ENCODE measurements at regions not wholly inside any gene's neighbourhood (a gene's known extent, or its start where the extent isn't known, plus 50 kb on each side); places are given as distances from the start of the nearest gene placed in this dataset.

- no peaks in the 10 kb centered on the region for H3K36me3 ChIP-seq (ENCODE audit: control insufficient read depth, insufficient read depth, low read length)
- WGBS, 2 experiments: 80 to 86% methylated on average over 5 of the region's 5 CpGs
Observed at GRCh38 chr13:99027661-99028425, 50.0 kb upstream of the DOCK9 start.

GRCh38 chr13:99028890-99029289, 51.0 kb upstream of the DOCK9 start:
- H3K36me3 ChIP-seq (ENCODE audit: control insufficient read depth, insufficient read depth, low read length): no peaks in the 10 kb centered on the region
- H3K9me3 ChIP-seq (ENCODE audit: control insufficient read depth, low read length): no peaks in the 10 kb centered on the region
- H3K4me3 ChIP-seq (ENCODE audit: insufficient read depth, low read depth, low read length): no peak overlapping the region
- no peaks in the 10 kb centered on the region for H3K27me3 ChIP-seq (ENCODE audit: control insufficient read depth, insufficient read depth, low read length, poor library complexity, severe bottlenecking)
- H3K4me1 ChIP-seq (ENCODE audit: control insufficient read depth, insufficient read depth, low read length): no peaks in the 10 kb centered on the region
- H3K27ac ChIP-seq (ENCODE audit: insufficient read depth, low read depth, low read length, poor library complexity, severe bottlenecking): no peak overlapping the region

More at GRCh38 chr13:99027661-99028425, 50.0 kb upstream of the DOCK9 start:
- H3K4me3 ChIP-seq (ENCODE audit: insufficient read depth, low read depth, low read length): no peak overlapping the region
- H3K9me3 ChIP-seq (ENCODE audit: control insufficient read depth, low read length): no peaks in the 10 kb centered on the region
- no peaks in the 10 kb centered on the region for H3K4me1 ChIP-seq (ENCODE audit: control insufficient read depth, insufficient read depth, low read length)
- no peaks in the 10 kb centered on the region for H3K27me3 ChIP-seq (ENCODE audit: control insufficient read depth, insufficient read depth, low read length, poor library complexity, severe bottlenecking)
- no peak overlapping the region for H3K27ac ChIP-seq (ENCODE audit: insufficient read depth, low read depth, low read length, poor library complexity, severe bottlenecking)

GRCh38 chr13:99029576-99029975, 51.7 kb upstream of the DOCK9 start:
- no peak overlapping the region for H3K27ac ChIP-seq (ENCODE audit: insufficient read depth, low read depth, low read length, poor library complexity, severe bottlenecking)
- no peaks in the 10 kb centered on the region for H3K36me3 ChIP-seq (ENCODE audit: control insufficient read depth, insufficient read depth, low read length)
- H3K27me3 ChIP-seq (ENCODE audit: control insufficient read depth, insufficient read depth, low read length, poor library complexity, severe bottlenecking): no peaks in the 10 kb centered on the region
- no peaks in the 10 kb centered on the region for H3K9me3 ChIP-seq (ENCODE audit: control insufficient read depth, low read length)
- no peak overlapping the region for H3K4me3 ChIP-seq (ENCODE audit: insufficient read depth, low read depth, low read length)
- H3K4me1 ChIP-seq (ENCODE audit: control insufficient read depth, insufficient read depth, low read length): no peaks in the 10 kb centered on the region

GRCh38 chr13:99030326-99030725, 52.5 kb upstream of the DOCK9 start:
- Histone ChIP-seq H3K4me1 (ENCODE audit: control insufficient read depth, insufficient read depth, low read length) (no peaks in the 10 kb centered on the region), H3K36me3 (ENCODE audit: control insufficient read depth, insufficient read depth, low read length) (no peaks in the 10 kb centered on the region), H3K4me3 (ENCODE audit: insufficient read depth, low read depth, low read length) (no peak overlapping the region), H3K9me3 (ENCODE audit: control insufficient read depth, low read length) (no peaks in the 10 kb centered on the region), H3K27me3 (ENCODE audit: control insufficient read depth, insufficient read depth, low read length, poor library complexity, severe bottlenecking) (no peaks in the 10 kb centered on the region), H3K27ac (ENCODE audit: insufficient read depth, low read depth, low read length, poor library complexity, severe bottlenecking) (no peak overlapping the region)

- Histone ChIP-seq H3K9me3 (ENCODE audit: control insufficient read depth, low read length) (no peaks in the 10 kb centered on the region), H3K27me3 (ENCODE audit: control insufficient read depth, insufficient read depth, low read length, poor library complexity, severe bottlenecking) (no peaks in the 10 kb centered on the region), H3K4me3 (ENCODE audit: insufficient read depth, low read depth, low read length) (no peak overlapping the region), H3K36me3 (ENCODE audit: control insufficient read depth, insufficient read depth, low read length) (no peaks in the 10 kb centered on the region), H3K4me1 (ENCODE audit: control insufficient read depth, insufficient read depth, low read length) (no peaks in the 10 kb centered on the region), H3K27ac (ENCODE audit: insufficient read depth, low read depth, low read length, poor library complexity, severe bottlenecking) (no peak overlapping the region)
- WGBS, 2 experiments: 91 to 92% methylated on average over 2 of the region's 2 CpGs
Observed at GRCh38 chr13:99031832-99032231, 54.0 kb upstream of the DOCK9 start.

- Histone ChIP-seq H3K27me3 (ENCODE audit: control insufficient read depth, insufficient read depth, low read length, poor library complexity, severe bottlenecking) (no peaks in the 10 kb centered on the region), H3K36me3 (ENCODE audit: control insufficient read depth, insufficient read depth, low read length) (no peaks in the 10 kb centered on the region), H3K9me3 (ENCODE audit: control insufficient read depth, low read length) (no peaks in the 10 kb centered on the region), H3K4me1 (ENCODE audit: control insufficient read depth, insufficient read depth, low read length) (no peaks in the 10 kb centered on the region), H3K27ac (ENCODE audit: insufficient read depth, low read depth, low read length, poor library complexity, severe bottlenecking) (no peak overlapping the region), H3K4me3 (ENCODE audit: insufficient read depth, low read depth, low read length) (no peak overlapping the region)
Observed at GRCh38 chr13:99033814-99034213, 56.0 kb upstream of the DOCK9 start.

DNA sequence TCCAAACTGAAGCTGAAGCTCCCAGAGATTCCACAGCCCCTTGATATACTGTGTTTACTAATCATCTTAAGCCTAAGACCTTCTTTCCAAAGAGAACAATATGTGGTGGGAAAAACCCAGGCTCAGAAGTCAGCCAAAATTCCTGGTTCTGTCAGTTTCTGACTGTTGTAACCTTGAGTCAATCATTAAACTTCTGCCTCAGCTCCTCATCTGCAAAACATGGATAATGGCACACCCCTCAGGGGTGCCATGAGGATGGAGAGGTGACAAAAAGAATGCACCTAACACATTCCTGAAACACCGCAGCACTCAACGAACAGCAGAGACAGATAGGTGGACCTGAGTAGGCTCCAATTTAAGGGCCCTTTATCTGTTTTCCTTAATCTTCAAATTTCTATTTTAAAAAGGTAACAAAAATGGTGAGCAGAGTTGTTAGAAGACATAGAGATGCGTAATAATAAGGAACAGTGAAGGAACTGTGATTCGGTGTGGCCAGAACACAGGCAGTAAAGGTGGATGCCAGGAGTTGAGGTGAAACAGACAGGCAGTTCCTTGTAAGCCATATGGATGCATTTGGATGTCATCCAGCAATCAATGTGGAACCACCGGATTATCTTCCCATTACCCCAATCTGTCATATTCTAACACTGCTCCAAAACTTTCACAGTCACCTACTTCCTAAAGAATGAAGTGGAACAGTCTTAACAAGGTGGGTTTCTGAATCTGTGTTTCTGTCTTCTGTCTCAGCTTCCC, 56.6 kb upstream of the DOCK9 start:
- no peaks in the 10 kb centered on the region for H3K36me3 ChIP-seq (ENCODE audit: control insufficient read depth, insufficient read depth, low read length)
- no peaks in the 10 kb centered on the region for H3K27me3 ChIP-seq (ENCODE audit: control insufficient read depth, insufficient read depth, low read length, poor library complexity, severe bottlenecking)
- no peak overlapping the region for H3K27ac ChIP-seq (ENCODE audit: insufficient read depth, low read depth, low read length, poor library complexity, severe bottlenecking)
- no peaks in the 10 kb centered on the region for H3K9me3 ChIP-seq (ENCODE audit: control insufficient read depth, low read length)
- H3K4me3 ChIP-seq (ENCODE audit: insufficient read depth, low read depth, low read length): no peak overlapping the region
- whole genome bisulfite sequencing, 2 experiments: 86 to 96% methylated on average over 5 of the region's 5 CpGs
- no peaks in the 10 kb centered on the region for H3K4me1 ChIP-seq (ENCODE audit: control insufficient read depth, insufficient read depth, low read length)

GRCh38 chr13:99035715-99036114, 57.9 kb upstream of the DOCK9 start:
- Histone ChIP-seq H3K27me3 (ENCODE audit: control insufficient read depth, insufficient read depth, low read length, poor library complexity, severe bottlenecking) (no peaks in the 10 kb centered on the region), H3K9me3 (ENCODE audit: control insufficient read depth, low read length) (no peaks in the 10 kb centered on the region), H3K36me3 (ENCODE audit: control insufficient read depth, insufficient read depth, low read length) (no peaks in the 10 kb centered on the region), H3K27ac (ENCODE audit: insufficient read depth, low read depth, low read length, poor library complexity, severe bottlenecking) (no peak overlapping the region), H3K4me1 (ENCODE audit: control insufficient read depth, insufficient read depth, low read length) (no peaks in the 10 kb centered on the region), H3K4me3 (ENCODE audit: insufficient read depth, low read depth, low read length) (no peak overlapping the region)
- 95 to 96% methylated on average over 4 to 5 of the region's 5 CpGs for WGBS, 2 experiments

DNA sequence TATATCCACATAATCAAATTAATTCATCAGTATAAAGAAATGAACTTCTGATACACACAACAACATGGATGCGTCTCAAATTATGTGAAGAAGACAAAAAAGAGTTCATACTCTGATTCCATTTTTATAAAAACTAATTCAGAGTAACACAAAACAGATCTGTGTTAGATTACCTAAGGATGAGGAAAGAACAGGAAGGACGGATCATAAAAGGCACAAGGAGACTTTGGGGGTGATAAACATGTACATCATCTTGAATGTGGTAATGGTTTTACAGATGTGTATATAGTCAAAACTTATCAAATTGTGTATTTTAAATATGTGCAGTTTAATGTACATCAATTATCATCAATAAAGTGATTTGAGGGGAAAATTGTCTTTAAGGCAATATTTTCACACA, 59.9 kb upstream of the DOCK9 start:
- no peaks in the 10 kb centered on the region for H3K4me1 ChIP-seq (ENCODE audit: control insufficient read depth, insufficient read depth, low read length)
- no peaks in the 10 kb centered on the region for H3K9me3 ChIP-seq (ENCODE audit: control insufficient read depth, low read length)
- H3K27me3 ChIP-seq (ENCODE audit: control insufficient read depth, insufficient read depth, low read length, poor library complexity, severe bottlenecking): no peaks in the 10 kb centered on the region
- H3K4me3 ChIP-seq (ENCODE audit: insufficient read depth, low read depth, low read length): no peak overlapping the region
- H3K27ac ChIP-seq (ENCODE audit: insufficient read depth, low read depth, low read length, poor library complexity, severe bottlenecking): no peak overlapping the region
- WGBS, 2 experiments: 88 to 93% methylated on average over 2 of the region's 2 CpGs
- H3K36me3 ChIP-seq (ENCODE audit: control insufficient read depth, insufficient read depth, low read length): no peaks in the 10 kb centered on the region

- H3K36me3 ChIP-seq (ENCODE audit: control insufficient read depth, insufficient read depth, low read length): no peaks in the 10 kb centered on the region
- no peaks in the 10 kb centered on the region for H3K4me1 ChIP-seq (ENCODE audit: control insufficient read depth, insufficient read depth, low read length)
- no peak overlapping the region for H3K4me3 ChIP-seq (ENCODE audit: insufficient read depth, low read depth, low read length)
- H3K9me3 ChIP-seq (ENCODE audit: control insufficient read depth, low read length): no peaks in the 10 kb centered on the region
- 89 to 93% methylated on average over 2 of the region's 2 CpGs for WGBS, 2 experiments
- no peaks in the 10 kb centered on the region for H3K27me3 ChIP-seq (ENCODE audit: control insufficient read depth, insufficient read depth, low read length, poor library complexity, severe bottlenecking)
- H3K27ac ChIP-seq (ENCODE audit: insufficient read depth, low read depth, low read length, poor library complexity, severe bottlenecking): no peak overlapping the region
Observed at GRCh38 chr13:99039718-99040280, 61.9 kb upstream of the DOCK9 start.
